BLaER1 (cell line): ENCODE measurements at regions not wholly inside any gene's neighbourhood (a gene's known extent, or its start where the extent isn't known, plus 50 kb on each side); places are given as distances from the start of the nearest gene placed in this dataset.

Experiments
- H3K27ac ChIP-seq: shearing (Covaris generic); formaldehyde crosslinking; 2 replicates; pipeline ENCODE4 v1.8.1; 2022
- H3K27me3 ChIP-seq: shearing (Covaris generic); formaldehyde crosslinking; 2 replicates; pipeline ENCODE4 v1.8.1; 2022
- H3K36me3 ChIP-seq: shearing (Covaris generic); formaldehyde crosslinking; 2 replicates; pipeline ENCODE4 v1.8.1; 2022
- H3K4me1 ChIP-seq: shearing (Covaris generic); formaldehyde crosslinking; 2 replicates; pipeline ENCODE4 v1.8.1; 2022
- H3K4me2 ChIP-seq: shearing (Covaris generic); formaldehyde crosslinking; 2 replicates; pipeline ENCODE4 v1.8.1; 2022
- H3K4me3 ChIP-seq: shearing (Covaris generic); formaldehyde crosslinking; 2 replicates; pipeline ENCODE4 v1.8.1; 2022
- H3K9ac ChIP-seq: shearing (Covaris generic); formaldehyde crosslinking; 2 replicates; pipeline ENCODE4 v1.8.1; 2022
- H3K9me3 ChIP-seq: shearing (Covaris generic); formaldehyde crosslinking; 2 replicates; pipeline ENCODE4 v1.8.1; 2022
- H4K20me1 ChIP-seq: shearing (Covaris generic); formaldehyde crosslinking; 2 replicates; pipeline ENCODE4 v1.8.1; 2022
- Cebpa-rat ChIP-seq: shearing (Covaris generic); IDR thresholded peaks from 2 replicates; pipeline ENCODE4 v1.8.1; 2022

DNA sequence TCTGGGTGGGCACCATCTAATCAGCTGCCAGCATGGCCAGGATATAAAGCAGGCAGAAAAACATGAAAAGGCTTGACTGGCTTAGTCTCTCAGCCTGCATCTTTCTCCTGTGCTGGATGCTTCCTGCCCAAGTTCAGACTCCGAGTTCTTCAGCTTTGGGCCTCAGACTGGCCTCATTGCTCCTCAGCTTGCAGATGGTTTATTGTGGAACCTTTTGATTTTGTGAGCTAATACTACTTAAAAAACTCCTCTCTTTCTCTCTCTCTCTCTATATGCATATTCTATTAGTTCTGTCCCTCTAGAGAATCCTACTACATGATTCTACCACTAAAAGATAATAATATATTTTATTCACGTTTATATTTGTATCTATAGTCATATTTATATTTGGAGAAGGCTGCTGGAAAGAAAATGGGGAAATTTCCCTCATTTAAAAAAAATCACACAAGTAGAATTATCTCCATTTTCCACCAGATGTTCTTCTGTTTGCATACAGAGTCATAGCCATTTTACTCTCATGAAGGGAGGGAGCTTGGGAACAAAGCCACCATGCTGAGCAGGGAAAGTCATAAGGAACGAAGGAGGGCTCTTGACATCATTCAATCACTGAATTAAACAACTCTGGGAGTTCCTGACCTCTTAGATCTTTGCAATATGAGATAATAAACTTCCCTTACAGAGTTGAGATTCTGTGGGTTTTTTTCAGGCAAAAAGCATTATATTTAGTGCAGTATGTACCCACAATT is 1137.4 kb upstream of the CDH18 start:
- Histone ChIP-seq H3K27ac (no peak overlapping the region), H3K4me3 (no peak overlapping the region), H3K4me2 (no peak overlapping the region), H3K9me3 (no peaks in the 10 kb centered on the region), H4K20me1 (no peaks in the 10 kb centered on the region), H3K9ac (no peak overlapping the region), H3K4me1 (no peaks in the 10 kb centered on the region), H3K36me3 (no peaks in the 10 kb centered on the region), H3K27me3 (no peaks in the 10 kb centered on the region)
- TF ChIP-seq Cebpa-rat = no peak

DNA sequence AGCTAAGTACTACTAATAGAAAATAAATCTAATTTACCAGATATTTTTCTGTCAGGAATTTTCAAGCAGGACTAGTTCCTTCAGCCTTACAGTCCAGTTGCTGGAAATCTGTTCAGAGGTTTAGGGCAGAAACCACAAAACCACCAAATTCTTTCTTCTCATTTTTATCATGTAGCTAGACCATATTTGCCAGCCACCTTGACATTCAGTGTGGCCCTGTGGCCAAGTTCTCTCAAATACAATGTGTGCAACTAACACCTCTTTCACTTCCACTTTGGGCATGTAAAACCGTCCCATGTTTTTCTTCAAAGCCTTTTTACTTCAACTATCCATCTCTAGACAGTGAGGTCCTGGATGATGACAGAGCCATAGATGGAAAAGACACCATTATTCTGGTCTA is 1133.2 kb upstream of the CDH18 start:
- H3K27me3 ChIP-seq = no peaks in the 10 kb centered on the region
- H3K4me3 ChIP-seq = no peak overlapping the region
- TF ChIP-seq Cebpa-rat = no peak
- H3K36me3 ChIP-seq = no peaks in the 10 kb centered on the region
- no peaks in the 10 kb centered on the region for H3K9me3 ChIP-seq
- no peak overlapping the region for H3K4me2 ChIP-seq
- H3K9ac ChIP-seq = no peak overlapping the region
- H3K4me1 ChIP-seq = no peaks in the 10 kb centered on the region
- H3K27ac ChIP-seq = no peak overlapping the region
- no peaks in the 10 kb centered on the region for H4K20me1 ChIP-seq

DNA sequence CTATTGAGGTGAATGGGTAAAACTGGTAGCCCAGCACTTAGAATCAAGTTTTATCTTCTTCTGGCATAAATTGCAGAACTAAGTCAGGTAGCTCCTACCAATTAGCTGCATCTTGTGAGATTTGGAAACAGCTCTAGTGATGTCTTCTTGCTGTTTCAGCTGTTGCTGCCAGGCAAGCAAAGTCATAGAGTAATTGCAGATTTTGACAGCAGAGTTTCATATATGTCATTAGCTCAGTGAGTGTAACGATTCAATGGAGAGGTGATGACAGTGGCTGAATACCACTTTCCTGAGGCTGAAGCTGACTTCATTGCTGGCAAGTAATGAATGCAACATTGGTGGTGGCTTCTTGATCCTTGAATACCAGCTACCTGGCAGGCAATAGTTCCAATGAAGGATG is 1109.7 kb upstream of the CDH18 start:
- no peak for TF ChIP-seq Cebpa-rat
- Histone ChIP-seq H3K4me1 (no peaks in the 10 kb centered on the region), H3K9ac (no peak overlapping the region), H3K27me3 (no peaks in the 10 kb centered on the region), H3K9me3 (no peaks in the 10 kb centered on the region), H3K4me3 (no peak overlapping the region), H3K36me3 (no peaks in the 10 kb centered on the region), H3K27ac (no peak overlapping the region), H3K4me2 (no peak overlapping the region), H4K20me1 (no peaks in the 10 kb centered on the region)

DNA sequence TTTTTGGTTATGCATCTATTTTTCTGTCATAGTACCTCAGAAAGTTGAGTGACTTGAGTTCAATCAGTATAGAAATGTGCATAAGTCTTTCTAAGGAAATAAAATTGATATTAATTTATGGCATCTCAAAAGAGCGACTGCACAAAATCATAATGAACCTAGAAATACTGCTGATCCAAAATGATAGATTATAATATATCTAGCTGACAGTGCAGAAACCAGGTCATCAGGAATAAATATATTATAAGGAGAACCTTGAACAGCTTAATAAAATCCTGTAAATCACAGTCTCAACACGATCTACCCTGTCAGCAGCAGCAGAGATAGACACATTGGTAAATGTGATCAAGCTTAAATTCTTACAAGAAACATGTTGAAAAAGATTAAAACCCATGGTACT is 1106.6 kb upstream of the CDH18 start:
- TF ChIP-seq Cebpa-rat = no peak
- H3K9ac ChIP-seq = no peak overlapping the region
- H3K27me3 ChIP-seq = no peaks in the 10 kb centered on the region
- no peak overlapping the region for H3K27ac ChIP-seq
- no peak overlapping the region for H3K4me3 ChIP-seq
- H3K36me3 ChIP-seq = no peaks in the 10 kb centered on the region
- no peak overlapping the region for H3K4me2 ChIP-seq
- no peaks in the 10 kb centered on the region for H4K20me1 ChIP-seq
- no peaks in the 10 kb centered on the region for H3K4me1 ChIP-seq
- no peaks in the 10 kb centered on the region for H3K9me3 ChIP-seq

DNA sequence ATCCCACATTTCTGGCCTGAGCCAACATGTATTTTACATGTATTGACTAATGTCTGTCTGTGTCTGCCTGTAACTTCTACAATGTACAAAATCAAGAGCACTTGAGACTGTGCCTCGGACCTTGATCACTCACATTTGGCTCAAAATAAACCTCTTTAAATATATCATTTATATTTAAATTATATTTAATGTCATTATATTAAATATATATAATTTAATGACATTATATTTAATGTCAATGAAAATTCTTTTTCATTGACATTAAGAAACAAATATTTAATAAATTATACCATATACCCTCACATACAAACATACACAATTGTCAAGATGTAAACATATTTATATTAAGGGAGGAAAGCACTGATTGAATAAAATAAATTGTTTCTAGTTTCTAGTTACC is 1099.8 kb upstream of the CDH18 start:
- H3K4me2 ChIP-seq = no peak overlapping the region
- H3K4me1 ChIP-seq = no peaks in the 10 kb centered on the region
- no peaks in the 10 kb centered on the region for H3K36me3 ChIP-seq
- 0 out of 2 replicates have a peak, but pooled peaks cover 4% of the 10 kb centered on the region for H3K9me3 ChIP-seq
- no peak overlapping the region for H3K27ac ChIP-seq
- TF ChIP-seq Cebpa-rat = no peak
- H3K27me3 ChIP-seq = no peaks in the 10 kb centered on the region
- no peaks in the 10 kb centered on the region for H4K20me1 ChIP-seq
- H3K4me3 ChIP-seq = no peak overlapping the region
- no peak overlapping the region for H3K9ac ChIP-seq

DNA sequence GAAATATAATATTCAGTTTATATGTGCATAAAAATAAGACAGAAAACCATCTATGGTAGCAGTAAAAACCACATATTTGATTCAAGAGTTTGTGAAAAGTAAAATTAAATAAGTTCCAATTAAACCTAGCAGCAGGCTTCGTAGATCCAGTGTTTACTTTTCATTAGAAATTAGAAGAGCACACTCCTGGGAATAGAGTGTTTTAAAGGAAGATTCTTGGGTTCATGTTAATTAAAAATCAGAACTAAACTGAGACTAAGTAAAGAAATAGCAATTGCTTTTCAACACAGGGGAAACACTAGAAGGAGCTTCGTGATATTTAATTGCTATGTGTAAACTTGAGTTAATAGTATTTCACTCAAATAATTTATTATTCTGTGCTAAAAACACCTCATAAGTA is 1097.8 kb upstream of the CDH18 start:
- H3K4me1 ChIP-seq = no peaks in the 10 kb centered on the region
- no peak for TF ChIP-seq Cebpa-rat
- H3K36me3 ChIP-seq = no peaks in the 10 kb centered on the region
- H3K9ac ChIP-seq = no peak overlapping the region
- H3K4me2 ChIP-seq = no peak overlapping the region
- no peak overlapping the region for H3K4me3 ChIP-seq
- H4K20me1 ChIP-seq = no peaks in the 10 kb centered on the region
- no peak overlapping the region for H3K27ac ChIP-seq
- H3K27me3 ChIP-seq = no peaks in the 10 kb centered on the region
- H3K9me3 ChIP-seq = 0 out of 2 replicates have a peak, but pooled peaks cover 4% of the 10 kb centered on the region

DNA sequence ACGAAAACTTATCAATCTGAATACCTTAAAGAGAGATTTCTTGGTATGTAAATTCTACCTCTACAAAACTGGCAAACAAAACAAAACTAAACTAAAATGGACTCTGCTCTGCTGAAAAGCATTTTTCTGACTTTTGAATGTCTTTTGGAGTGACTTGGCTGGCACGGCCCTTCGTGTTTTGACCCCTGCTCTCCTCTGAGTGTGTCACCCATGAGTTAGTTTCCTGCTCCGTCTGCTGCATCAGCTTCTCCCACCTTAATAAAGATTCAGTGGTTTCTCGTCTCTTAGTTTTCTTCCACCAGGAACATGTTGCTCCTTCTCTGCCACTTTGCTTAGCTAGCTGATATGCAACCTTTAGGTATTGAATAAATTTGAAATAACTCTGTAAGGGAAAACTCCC is 1084.0 kb upstream of the CDH18 start:
- H3K36me3 ChIP-seq = no peaks in the 10 kb centered on the region
- no peak overlapping the region for H3K4me3 ChIP-seq
- no peaks in the 10 kb centered on the region for H3K9me3 ChIP-seq
- no peak for TF ChIP-seq Cebpa-rat
- no peak overlapping the region for H3K9ac ChIP-seq
- no peaks in the 10 kb centered on the region for H3K4me1 ChIP-seq
- no peak overlapping the region for H3K27ac ChIP-seq
- no peak overlapping the region for H3K4me2 ChIP-seq
- no peaks in the 10 kb centered on the region for H3K27me3 ChIP-seq
- H4K20me1 ChIP-seq = no peaks in the 10 kb centered on the region

DNA sequence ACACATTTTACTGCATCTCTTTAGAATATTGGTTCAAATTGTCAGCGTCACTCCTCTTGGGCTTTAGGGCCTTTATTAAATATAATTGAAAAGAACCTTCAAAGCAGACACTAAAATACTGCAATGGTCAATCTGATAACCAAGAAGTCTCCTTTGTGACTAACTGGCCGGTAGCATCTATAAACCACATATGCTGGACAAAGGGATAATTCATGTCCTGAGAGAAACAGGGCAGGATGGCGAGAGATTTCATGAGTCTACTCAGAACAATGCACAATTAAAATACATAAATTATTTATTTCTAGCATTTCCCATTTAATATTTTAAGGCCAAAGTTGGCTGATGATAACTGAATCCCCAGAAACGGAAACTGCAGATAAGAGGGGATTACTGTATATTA is 1083.4 kb upstream of the CDH18 start:
- Histone ChIP-seq H3K36me3 (no peaks in the 10 kb centered on the region), H3K4me2 (no peak overlapping the region), H3K9ac (no peak overlapping the region), H3K4me3 (no peak overlapping the region), H3K27me3 (no peaks in the 10 kb centered on the region), H4K20me1 (no peaks in the 10 kb centered on the region), H3K9me3 (no peaks in the 10 kb centered on the region), H3K27ac (no peak overlapping the region), H3K4me1 (no peaks in the 10 kb centered on the region)
- TF ChIP-seq Cebpa-rat = no peak

DNA sequence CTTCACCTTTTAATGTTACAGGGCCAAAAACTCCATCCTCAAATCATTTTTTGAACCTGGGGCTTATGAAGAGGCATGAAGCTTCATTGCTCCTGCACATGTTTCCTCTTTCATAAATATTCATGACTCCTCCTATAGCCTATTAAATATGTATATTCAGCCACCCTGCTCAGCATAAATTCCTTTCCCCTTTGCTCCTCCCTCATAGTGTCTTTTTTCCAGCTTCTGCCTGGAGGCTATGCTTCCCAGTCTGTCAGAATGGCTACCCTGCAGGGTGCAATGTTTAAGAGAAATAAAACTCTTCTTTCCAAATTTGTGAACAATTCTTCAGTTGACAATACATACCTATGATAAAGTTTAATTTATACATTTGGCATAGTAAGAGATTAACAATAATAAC is 1082.9 kb upstream of the CDH18 start:
- no peak overlapping the region for H3K27ac ChIP-seq
- no peak overlapping the region for H3K4me2 ChIP-seq
- no peaks in the 10 kb centered on the region for H3K4me1 ChIP-seq
- H3K36me3 ChIP-seq = no peaks in the 10 kb centered on the region
- no peaks in the 10 kb centered on the region for H3K27me3 ChIP-seq
- H3K4me3 ChIP-seq = no peak overlapping the region
- no peak for TF ChIP-seq Cebpa-rat
- H3K9ac ChIP-seq = no peak overlapping the region
- no peaks in the 10 kb centered on the region for H3K9me3 ChIP-seq
- no peaks in the 10 kb centered on the region for H4K20me1 ChIP-seq

DNA sequence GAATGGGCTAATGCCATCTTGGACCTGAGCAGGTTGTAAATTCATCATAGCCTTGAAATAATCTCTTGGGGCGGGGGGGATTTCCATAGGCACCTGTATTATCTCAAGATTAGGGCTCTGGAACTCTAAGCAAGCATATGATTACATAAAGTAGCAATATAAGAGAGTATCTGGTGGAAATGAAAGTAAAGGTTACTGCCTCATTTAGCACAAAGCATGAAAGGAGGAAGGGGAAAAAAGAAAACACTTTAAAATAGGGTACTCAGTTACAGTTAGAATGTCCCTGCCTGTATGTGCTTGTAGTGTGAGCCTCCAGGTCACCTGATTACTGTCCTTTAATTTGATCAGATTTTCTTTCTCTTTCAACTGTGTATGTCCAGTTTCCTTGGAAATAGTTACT is 1079.7 kb upstream of the CDH18 start:
- TF ChIP-seq Cebpa-rat = no peak
- H3K27ac ChIP-seq = no peak overlapping the region
- H3K27me3 ChIP-seq = no peaks in the 10 kb centered on the region
- H3K9ac ChIP-seq = no peak overlapping the region
- peaks cover 19% of the 10 kb centered on the region for H3K9me3 ChIP-seq
- no peaks in the 10 kb centered on the region for H4K20me1 ChIP-seq
- no peaks in the 10 kb centered on the region for H3K4me1 ChIP-seq
- no peak overlapping the region for H3K4me2 ChIP-seq
- H3K36me3 ChIP-seq = no peaks in the 10 kb centered on the region
- no peak overlapping the region for H3K4me3 ChIP-seq

DNA sequence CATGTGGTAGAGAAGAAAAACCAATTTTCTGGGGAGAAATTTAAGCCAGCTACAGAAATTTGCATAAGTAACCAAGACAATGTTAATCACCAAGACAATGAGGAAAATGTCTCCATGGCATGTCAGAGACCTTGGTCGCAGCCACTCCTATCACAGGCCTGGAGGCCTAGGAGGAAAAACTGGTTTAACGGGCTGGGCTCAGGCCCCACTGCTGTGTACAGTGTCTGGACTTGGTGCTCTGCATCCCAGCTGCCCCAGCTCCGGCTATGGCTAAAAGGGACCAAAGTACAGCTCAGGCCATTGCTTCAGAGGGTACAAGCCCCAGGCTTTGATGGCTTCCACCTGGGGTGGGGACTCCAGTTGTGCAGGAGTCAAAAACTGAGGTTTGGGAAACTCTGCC is 1075.1 kb upstream of the CDH18 start:
- H3K27ac ChIP-seq = no peak overlapping the region
- no peak overlapping the region for H3K4me2 ChIP-seq
- H3K9ac ChIP-seq = no peak overlapping the region
- H3K36me3 ChIP-seq = no peaks in the 10 kb centered on the region
- TF ChIP-seq Cebpa-rat = no peak
- peaks cover 12% of the 10 kb centered on the region for H3K4me1 ChIP-seq
- H3K4me3 ChIP-seq = no peak overlapping the region
- H3K27me3 ChIP-seq = no peaks in the 10 kb centered on the region
- peaks cover 29% of the 10 kb centered on the region for H3K9me3 ChIP-seq
- H4K20me1 ChIP-seq = no peaks in the 10 kb centered on the region
